GM12878 (cell line): ENCODE measurements at regions not wholly inside any gene's neighbourhood (a gene's known extent, or its start where the extent isn't known, plus 50 kb on each side); places are given as distances from the start of the nearest gene placed in this dataset.

Experiments used
- ATF3 ChIP-seq: IDR thresholded peaks from 2 replicates; pipeline ENCODE4 v1.6.1; 2011; ENCODE audit warnings: low read depth, mild to moderate bottlenecking, low read length, moderate library complexity, borderline replicate concordance; ENCODE audit errors: extremely low read depth
- BRCA1 ChIP-seq: IDR thresholded peaks from 2 replicates; pipeline ENCODE4 v1.6.1; 2011; ENCODE audit warnings: low read depth, low read length, improper control_type of control experiment
- CBX3 ChIP-seq: fragments of 200-600 bp; sonication (generic); IDR thresholded peaks from 2 replicates; pipeline ENCODE4 v1.6.1; 2016; ENCODE audit warnings: low read depth, borderline replicate concordance
- EGR1 ChIP-seq, 2 experiments: IDR thresholded peaks; 1 replicate in 1 of 2; 2 replicates in 1 of 2; pipeline ENCODE4 v1.6.1; 2011 to 2012; ENCODE audit warnings: low read depth in 2 of 2, low read length in 2 of 2, borderline replicate concordance in 1 of 2, mild to moderate bottlenecking in 1 of 2, moderate library complexity in 1 of 2
- FOS ChIP-seq: IDR thresholded peaks from 3 replicates; pipeline ENCODE4 v1.6.1; 2011; ENCODE audit warnings: borderline replicate concordance; ENCODE audit not compliant: insufficient read length; ENCODE audit errors: extremely low read depth
- IKZF1 ChIP-seq: fragments of 450-650 bp; conservative IDR thresholded peaks from 2 replicates; pipeline ENCODE4 v1.6.1; 2017; ENCODE audit warnings: antibody characterized with exemption, mild to moderate bottlenecking
- IKZF2 ChIP-seq, 2 experiments: fragments of 450-650 bp; IDR thresholded peaks; 2 replicates each; pipeline ENCODE4 v1.6.1; 2017; ENCODE audit warnings: mild to moderate bottlenecking in 2 of 2, moderate library complexity in 2 of 2
- MTA3 ChIP-seq: IDR thresholded peaks from 2 replicates; pipeline ENCODE4 v1.6.1; 2012; ENCODE audit warnings: low read length, inconsistent platforms, borderline replicate concordance
- RAD21 ChIP-seq: IDR thresholded peaks from 2 replicates; pipeline ENCODE4 v1.6.1; 2011; ENCODE audit warnings: mild to moderate bottlenecking, low read depth, low read length, moderate library complexity; ENCODE audit not compliant: insufficient read depth
- RB1 ChIP-seq: fragments of 450-650 bp; formaldehyde crosslinking; IDR thresholded peaks from 2 replicates; pipeline ENCODE4 v1.6.1; 2017; ENCODE audit warnings: mild to moderate bottlenecking, borderline replicate concordance
- RFX5 ChIP-seq: IDR thresholded peaks from 2 replicates; pipeline ENCODE4 v1.6.1; 2011; ENCODE audit warnings: low read depth, low read length, improper control_type of control experiment
- SKIL ChIP-seq: fragments of 450-650 bp; IDR thresholded peaks from 2 replicates; pipeline ENCODE4 v1.6.1; 2017; ENCODE audit warnings: mild to moderate bottlenecking, low read depth, inconsistent platforms; ENCODE audit not compliant: poor library complexity, severe bottlenecking
- SMAD5 ChIP-seq: IDR thresholded peaks from 2 replicates; pipeline ENCODE4 v1.6.1; 2016; ENCODE audit warnings: antibody characterized with exemption, low read depth
- SMARCA5 ChIP-seq: fragments of 450-650 bp; IDR thresholded peaks from 2 replicates; pipeline ENCODE4 v1.6.1; 2017; ENCODE audit warnings: mild to moderate bottlenecking
- STAT1 ChIP-seq: fragments of 450-650 bp; conservative IDR thresholded peaks from 2 replicates; pipeline ENCODE4 v1.6.1; 2014; ENCODE audit warnings: antibody characterized with exemption, mild to moderate bottlenecking
- YBX1 ChIP-seq: fragments of 450-650 bp; IDR thresholded peaks from 2 replicates; pipeline ENCODE4 v1.6.1; 2016; ENCODE audit warnings: antibody characterized with exemption
- ZNF384 ChIP-seq: IDR thresholded peaks from 2 replicates; pipeline ENCODE4 v1.6.1; 2012; ENCODE audit warnings: low read depth, mild to moderate bottlenecking, low read length, improper control_type of control experiment, borderline replicate concordance
- ZNF687 ChIP-seq: fragments of 450-650 bp; IDR thresholded peaks from 2 replicates; pipeline ENCODE4 v1.6.1; 2017; ENCODE audit warnings: mild to moderate bottlenecking, moderate library complexity
- TF ChIP-seq, protein P1 (sequence below): IDR thresholded peaks from 2 replicates; pipeline ENCODE4 v1.6.1; 2012; ENCODE audit warnings: low read depth, low read length, improper control_type of control experiment
- TF ChIP-seq, protein P2 (sequence below): IDR thresholded peaks from 2 replicates; pipeline ENCODE4 v1.6.1; 2011; ENCODE audit warnings: low read depth, low read length, improper control_type of control experiment, borderline replicate concordance
- TF ChIP-seq, protein P3 (sequence below): fragments of 450-650 bp; conservative IDR thresholded peaks from 2 replicates; pipeline ENCODE4 v1.6.1; 2017; ENCODE audit warnings: mild to moderate bottlenecking, moderate library complexity

DNA sequence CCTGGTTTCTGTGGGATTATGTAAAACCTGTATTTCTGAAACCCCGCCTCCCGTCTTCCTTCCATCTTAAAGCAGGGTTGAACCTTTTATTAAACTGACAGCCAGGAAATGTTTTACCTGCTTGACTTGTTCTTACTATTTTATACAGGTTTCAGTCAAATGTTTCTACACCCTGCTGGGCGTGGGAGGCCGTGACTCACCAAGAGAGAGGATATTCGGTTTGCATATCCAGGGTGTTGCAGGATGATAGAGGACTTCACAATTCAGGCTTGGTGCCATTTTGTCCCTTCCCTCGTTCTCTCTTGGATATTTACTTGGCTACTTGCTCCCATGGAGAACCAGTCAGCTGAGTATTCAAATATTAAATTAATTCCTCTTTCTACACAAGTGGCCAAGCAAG lies 69.7 kb downstream of the ARF6 start (continued):
- TF ChIP-seq ATF3 (no peak), YBX1 (no peak), BRCA1 (no peak), IKZF2 (IDR thresholded peaks at IDR 0.05) (peak in 1 of 2 experiments; percentile 44; a peak in 2 of 4 replicates), CBX3 (no peak), MTA3 (no peak), RB1 (no peak), RFX5 (no peak), STAT1 (no peak), ZNF687 (0 out of 2 replicates have a peak, but pooled peaks have one; percentile 30), RAD21 (peak; percentile 11; the same call in 1 of the 2 replicates), EGR1 (IDR thresholded peaks at IDR 0.05; ENCODE audit: borderline replicate concordance in 1 of 2, low read depth in 2 of 2, low read length in 2 of 2) (peak in 1 of 2 experiments; percentile 82; a peak in 2 of 3 replicates), ZNF384 (no peak), IKZF1 (peak; percentile 34; the same call in 1 of the 2 replicates), FOS (no peak), SMAD5 (no peak), SMARCA5 (no peak), SKIL (no peak)
- TF ChIP-seq, protein P1, sequence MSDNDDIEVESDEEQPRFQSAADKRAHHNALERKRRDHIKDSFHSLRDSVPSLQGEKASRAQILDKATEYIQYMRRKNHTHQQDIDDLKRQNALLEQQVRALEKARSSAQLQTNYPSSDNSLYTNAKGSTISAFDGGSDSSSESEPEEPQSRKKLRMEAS: no peak
- TF ChIP-seq, protein P2, sequence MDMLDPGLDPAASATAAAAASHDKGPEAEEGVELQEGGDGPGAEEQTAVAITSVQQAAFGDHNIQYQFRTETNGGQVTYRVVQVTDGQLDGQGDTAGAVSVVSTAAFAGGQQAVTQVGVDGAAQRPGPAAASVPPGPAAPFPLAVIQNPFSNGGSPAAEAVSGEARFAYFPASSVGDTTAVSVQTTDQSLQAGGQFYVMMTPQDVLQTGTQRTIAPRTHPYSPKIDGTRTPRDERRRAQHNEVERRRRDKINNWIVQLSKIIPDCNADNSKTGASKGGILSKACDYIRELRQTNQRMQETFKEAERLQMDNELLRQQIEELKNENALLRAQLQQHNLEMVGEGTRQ: no peak
- TF ChIP-seq, protein P3, sequence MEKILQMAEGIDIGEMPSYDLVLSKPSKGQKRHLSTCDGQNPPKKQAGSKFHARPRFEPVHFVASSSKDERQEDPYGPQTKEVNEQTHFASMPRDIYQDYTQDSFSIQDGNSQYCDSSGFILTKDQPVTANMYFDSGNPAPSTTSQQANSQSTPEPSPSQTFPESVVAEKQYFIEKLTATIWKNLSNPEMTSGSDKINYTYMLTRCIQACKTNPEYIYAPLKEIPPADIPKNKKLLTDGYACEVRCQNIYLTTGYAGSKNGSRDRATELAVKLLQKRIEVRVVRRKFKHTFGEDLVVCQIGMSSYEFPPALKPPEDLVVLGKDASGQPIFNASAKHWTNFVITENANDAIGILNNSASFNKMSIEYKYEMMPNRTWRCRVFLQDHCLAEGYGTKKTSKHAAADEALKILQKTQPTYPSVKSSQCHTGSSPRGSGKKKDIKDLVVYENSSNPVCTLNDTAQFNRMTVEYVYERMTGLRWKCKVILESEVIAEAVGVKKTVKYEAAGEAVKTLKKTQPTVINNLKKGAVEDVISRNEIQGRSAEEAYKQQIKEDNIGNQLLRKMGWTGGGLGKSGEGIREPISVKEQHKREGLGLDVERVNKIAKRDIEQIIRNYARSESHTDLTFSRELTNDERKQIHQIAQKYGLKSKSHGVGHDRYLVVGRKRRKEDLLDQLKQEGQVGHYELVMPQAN: no peak
